ENCODE measurements at regions not wholly inside any gene's neighbourhood (a gene's known extent, or its start where the extent isn't known, plus 50 kb on each side); places are given as distances from the start of the nearest gene placed in this dataset.
A peak's percentile ranks its signal among the peaks of the same experiment; 100 is the strongest.

DNA sequence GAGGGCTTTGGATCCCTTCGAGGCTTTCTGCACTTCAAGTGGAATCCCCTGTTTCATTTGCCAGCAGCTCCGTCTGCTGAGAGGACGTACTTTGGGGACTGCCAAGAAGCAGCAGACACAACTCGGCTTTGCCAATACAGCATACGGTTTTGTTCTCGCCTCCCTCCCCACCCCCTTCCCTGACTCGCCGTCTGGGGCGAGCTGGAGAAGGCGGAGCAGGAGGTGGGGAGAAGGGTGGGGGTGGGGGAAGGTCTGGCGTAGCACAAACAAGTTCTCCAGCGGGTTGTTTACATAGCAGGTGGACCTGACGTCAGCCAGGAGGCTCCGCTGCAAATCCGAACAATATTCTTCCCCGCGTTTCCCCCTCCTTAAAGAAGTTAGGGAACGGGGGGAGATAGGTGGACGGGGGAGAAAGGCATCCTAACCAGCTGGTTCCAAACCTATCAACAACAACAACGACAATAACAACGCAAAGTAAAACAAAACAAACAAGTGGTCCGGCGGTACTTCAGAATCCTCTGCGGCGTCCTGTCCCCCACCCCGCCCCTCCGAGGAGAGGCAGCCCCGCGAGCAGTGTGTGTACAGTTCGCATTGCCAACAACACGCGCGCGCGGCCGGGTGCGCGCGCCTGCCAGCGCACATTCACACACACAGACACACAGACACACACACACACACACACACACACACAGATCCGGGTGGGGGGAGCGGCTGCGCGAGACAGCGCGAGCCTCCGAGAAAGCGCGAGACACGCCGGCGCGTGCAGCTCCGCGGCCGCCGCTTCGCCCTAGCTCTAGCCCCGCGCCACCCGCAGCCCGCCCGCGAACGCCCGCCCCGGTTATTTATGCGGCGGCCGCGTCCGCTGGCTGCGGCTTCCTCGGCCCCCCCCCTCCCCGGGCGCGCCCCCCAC is 167.0 kb upstream of the PPP1R3A start:
- DNase-seq (ENCODE audit: low spot score) (no peak), ATAC-seq (ENCODE audit: low read depth) (peak; percentile 37)
- Histone ChIP-seq H3K36me3 (ENCODE audit: low read depth) (no peaks in the 10 kb centered on the region), H3K4me3 (ENCODE audit: severe bottlenecking) (peak overlapping the region; percentile 27), H3K9me3 (ENCODE audit: severe bottlenecking) (no peaks in the 10 kb centered on the region), H3K4me1 (ENCODE audit: insufficient read depth, poor library complexity, severe bottlenecking) (no peaks in the 10 kb centered on the region), H3K27me3 (ENCODE audit: insufficient read depth, poor library complexity, severe bottlenecking) (peaks cover 98% of the 10 kb centered on the region), H3K27ac (ENCODE audit: poor library complexity, severe bottlenecking) (no peak overlapping the region)
- TF ChIP-seq, protein P1, sequence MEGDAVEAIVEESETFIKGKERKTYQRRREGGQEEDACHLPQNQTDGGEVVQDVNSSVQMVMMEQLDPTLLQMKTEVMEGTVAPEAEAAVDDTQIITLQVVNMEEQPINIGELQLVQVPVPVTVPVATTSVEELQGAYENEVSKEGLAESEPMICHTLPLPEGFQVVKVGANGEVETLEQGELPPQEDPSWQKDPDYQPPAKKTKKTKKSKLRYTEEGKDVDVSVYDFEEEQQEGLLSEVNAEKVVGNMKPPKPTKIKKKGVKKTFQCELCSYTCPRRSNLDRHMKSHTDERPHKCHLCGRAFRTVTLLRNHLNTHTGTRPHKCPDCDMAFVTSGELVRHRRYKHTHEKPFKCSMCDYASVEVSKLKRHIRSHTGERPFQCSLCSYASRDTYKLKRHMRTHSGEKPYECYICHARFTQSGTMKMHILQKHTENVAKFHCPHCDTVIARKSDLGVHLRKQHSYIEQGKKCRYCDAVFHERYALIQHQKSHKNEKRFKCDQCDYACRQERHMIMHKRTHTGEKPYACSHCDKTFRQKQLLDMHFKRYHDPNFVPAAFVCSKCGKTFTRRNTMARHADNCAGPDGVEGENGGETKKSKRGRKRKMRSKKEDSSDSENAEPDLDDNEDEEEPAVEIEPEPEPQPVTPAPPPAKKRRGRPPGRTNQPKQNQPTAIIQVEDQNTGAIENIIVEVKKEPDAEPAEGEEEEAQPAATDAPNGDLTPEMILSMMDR (IDR thresholded peaks at IDR 0.05; ENCODE audit: poor library complexity, severe bottlenecking), result no peak

DNA sequence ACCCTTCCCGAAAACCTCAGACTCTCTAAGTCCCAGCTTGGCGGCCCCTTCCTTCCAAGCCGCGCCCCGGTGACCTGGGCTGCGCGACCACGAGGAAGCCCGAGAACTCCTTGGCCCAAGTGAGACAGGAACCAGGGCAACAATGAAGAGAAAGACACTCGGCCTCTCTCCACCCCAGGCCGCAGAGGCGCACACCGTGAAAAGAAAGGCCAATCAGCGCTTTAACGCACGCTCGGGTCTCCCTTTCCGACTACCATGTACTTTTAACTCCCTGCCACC is 166.4 kb upstream of the PPP1R3A start:
- Histone ChIP-seq H3K4me1 (ENCODE audit: insufficient read depth, poor library complexity, severe bottlenecking) (no peaks in the 10 kb centered on the region), H3K27ac (ENCODE audit: poor library complexity, severe bottlenecking) (no peak overlapping the region), H3K4me3 (ENCODE audit: severe bottlenecking) (peak overlapping the region; percentile 27), H3K9me3 (ENCODE audit: severe bottlenecking) (no peaks in the 10 kb centered on the region), H3K36me3 (ENCODE audit: low read depth) (no peaks in the 10 kb centered on the region), H3K27me3 (ENCODE audit: insufficient read depth, poor library complexity, severe bottlenecking) (peaks cover 97% of the 10 kb centered on the region)
- TF ChIP-seq, protein P1 (IDR thresholded peaks at IDR 0.05; ENCODE audit: poor library complexity, severe bottlenecking), result no peak
- ATAC-seq (ENCODE audit: low read depth) (peak; percentile 22; the same call in 2 of the 3 replicates), DNase-seq (ENCODE audit: low spot score) (no peak)

DNA sequence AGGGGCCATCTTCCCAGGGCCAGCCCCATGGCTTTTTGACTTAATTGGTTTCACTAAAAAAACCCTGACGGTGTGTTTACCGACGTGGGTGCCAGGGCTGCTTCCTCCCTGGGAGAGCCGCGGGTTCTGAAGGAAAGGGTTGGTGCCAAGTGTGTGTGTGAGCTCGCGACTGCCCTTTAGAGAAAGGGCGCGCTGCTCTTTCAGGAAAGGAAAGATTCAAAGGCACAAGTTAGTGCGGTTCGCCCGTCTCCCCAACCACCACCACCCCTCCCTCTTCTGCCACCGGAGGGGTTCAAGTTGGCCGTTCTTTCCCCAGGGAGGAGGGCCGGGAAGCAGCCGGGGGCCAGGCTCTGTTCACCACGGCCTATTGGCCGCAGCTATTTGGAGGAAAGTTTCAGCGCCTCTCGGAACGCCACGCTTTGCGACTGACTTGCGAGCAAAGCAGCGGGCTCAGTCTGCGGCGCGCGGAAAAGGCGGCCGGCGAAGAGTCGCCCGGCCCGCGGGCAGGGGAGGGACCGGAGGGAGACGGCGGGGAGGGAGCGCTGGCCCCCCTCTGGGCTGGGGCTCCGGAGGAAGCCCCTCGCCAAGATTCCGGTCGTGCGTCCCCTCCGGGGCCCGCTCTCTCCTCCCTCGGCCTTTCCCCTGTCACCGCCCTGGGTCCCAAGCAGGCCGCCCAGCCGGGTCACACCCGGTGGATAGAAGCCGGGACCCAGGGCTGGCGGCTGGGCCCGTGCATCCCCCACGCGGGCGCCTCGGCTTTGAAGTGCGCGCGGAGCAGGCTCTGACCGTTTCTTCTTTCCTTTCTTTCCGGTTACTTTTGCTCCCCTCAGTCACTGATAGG is 165.9 kb upstream of the PPP1R3A start:
- TF ChIP-seq, protein P1 (IDR thresholded peaks at IDR 0.05; ENCODE audit: poor library complexity, severe bottlenecking), result no peak
- no peak for DNase-seq (ENCODE audit: low spot score)
- H3K27me3 ChIP-seq (ENCODE audit: insufficient read depth, poor library complexity, severe bottlenecking), result peaks cover 93% of the 10 kb centered on the region
- peak; percentile 22 for ATAC-seq (ENCODE audit: low read depth)
- H3K36me3 ChIP-seq (ENCODE audit: low read depth), result no peaks in the 10 kb centered on the region
- H3K4me3 ChIP-seq (ENCODE audit: severe bottlenecking), result peak overlapping the region; percentile 27
- H3K27ac ChIP-seq (ENCODE audit: poor library complexity, severe bottlenecking), result no peak overlapping the region
- no peaks in the 10 kb centered on the region for H3K9me3 ChIP-seq (ENCODE audit: severe bottlenecking)
- H3K4me1 ChIP-seq (ENCODE audit: insufficient read depth, poor library complexity, severe bottlenecking), result no peaks in the 10 kb centered on the region

DNA sequence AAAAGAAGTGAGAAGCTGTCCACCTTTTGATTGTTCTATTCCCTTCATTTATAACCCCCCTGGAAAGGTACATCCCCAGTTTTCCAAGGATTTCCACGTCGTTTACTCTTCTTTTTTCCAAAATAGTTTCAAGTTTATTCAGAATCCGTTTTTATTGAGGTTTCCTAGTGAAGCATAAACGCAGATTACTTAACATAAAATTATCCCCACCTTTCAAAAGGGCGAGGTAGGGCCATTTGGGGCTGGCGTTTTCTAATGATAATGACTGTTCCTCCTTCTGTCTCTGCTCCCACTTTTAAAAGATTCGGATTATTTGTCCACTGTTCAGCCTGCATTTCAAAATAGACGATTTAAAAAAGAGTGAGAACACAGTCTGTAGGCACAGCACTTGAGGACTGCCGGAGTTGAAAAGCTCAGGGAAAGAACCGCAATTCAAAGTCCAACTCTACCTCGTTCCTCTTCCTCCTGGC is 165.2 kb upstream of the PPP1R3A start:
- Histone ChIP-seq H3K27ac (ENCODE audit: poor library complexity, severe bottlenecking) (no peak overlapping the region), H3K9me3 (ENCODE audit: severe bottlenecking) (no peaks in the 10 kb centered on the region), H3K27me3 (ENCODE audit: insufficient read depth, poor library complexity, severe bottlenecking) (peaks cover 92% of the 10 kb centered on the region), H3K36me3 (ENCODE audit: low read depth) (no peaks in the 10 kb centered on the region), H3K4me1 (ENCODE audit: insufficient read depth, poor library complexity, severe bottlenecking) (no peaks in the 10 kb centered on the region), H3K4me3 (ENCODE audit: severe bottlenecking) (no peak overlapping the region)
- TF ChIP-seq, protein P1 (IDR thresholded peaks at IDR 0.05; ENCODE audit: poor library complexity, severe bottlenecking), result no peak
- ATAC-seq (ENCODE audit: low read depth), result no peak
- no peak for DNase-seq (ENCODE audit: low spot score)
